Bone marrow (tissue), 2 donors: ENCODE measurements at regions not wholly inside any gene's neighbourhood (a gene's known extent, or its start where the extent isn't known, plus 50 kb on each side); places are given as distances from the start of the nearest gene placed in this dataset.

Source experiments
- DNase-seq, 2 donors: peaks; one replicate each; lab custom pipeline; 2025; lab: John Stamatoyannopoulos, UW

GRCh38 chr7:25360451-25360850 lies 132.2 kb upstream of the NPVF start:
- DNase-seq: no peak

GRCh38 chr7:25361387-25361786 lies 133.1 kb upstream of the NPVF start:
- DNase-seq: no peak

- DNase-seq: no peak
Observed at GRCh38 chr7:25361863-25362262, 133.6 kb upstream of the NPVF start.

DNA sequence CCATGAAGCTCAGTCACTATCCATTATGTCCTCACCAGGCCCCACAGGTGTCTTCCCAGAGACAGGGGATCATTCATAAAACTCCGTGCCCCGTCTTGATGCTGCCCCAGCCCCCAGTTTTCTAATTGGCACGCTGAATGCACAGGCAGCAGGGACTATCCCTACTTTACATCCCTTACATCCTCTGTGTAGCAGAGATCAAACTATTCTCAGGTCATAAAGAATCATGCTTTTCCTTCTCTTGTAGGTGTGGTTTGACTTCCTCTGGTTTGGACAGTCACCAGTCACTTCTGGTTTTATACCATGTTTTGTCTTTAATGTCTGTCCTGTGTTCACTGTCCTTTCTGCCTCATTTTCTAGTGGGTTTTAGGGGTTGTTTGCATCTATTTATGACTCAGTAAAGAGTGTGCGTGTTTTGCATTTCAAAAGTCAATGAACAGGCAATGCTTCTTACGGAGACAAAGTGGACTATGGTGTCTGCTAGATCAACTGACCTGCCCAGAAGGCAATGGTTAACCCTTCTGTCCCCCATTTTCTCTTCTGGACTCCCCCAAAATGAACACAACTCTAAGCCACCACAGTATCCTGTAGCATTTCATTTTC lies 140.4 kb upstream of the NPVF start:
- DNase-seq: no peak

DNA sequence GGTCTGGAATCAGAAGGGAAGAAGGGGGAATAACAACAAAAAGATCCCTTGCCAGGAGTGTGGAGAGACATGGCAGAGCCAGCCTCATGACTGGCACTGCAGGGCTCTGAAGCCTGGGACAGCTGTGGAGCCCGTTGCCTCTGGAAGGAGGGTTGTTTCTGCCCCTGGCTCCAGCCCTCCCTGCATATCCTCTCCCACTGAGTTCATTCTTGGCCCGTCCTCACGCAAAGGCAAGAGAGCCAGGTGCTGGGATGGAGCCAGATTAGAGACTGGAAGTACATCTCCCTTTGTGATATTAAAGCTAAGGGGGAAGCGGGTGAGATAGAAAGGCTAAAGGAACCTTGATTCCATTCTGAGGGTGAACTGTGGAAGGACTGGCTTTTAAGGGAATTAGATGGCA lies 141.5 kb upstream of the NPVF start:
- DNase-seq: no peak

DNA sequence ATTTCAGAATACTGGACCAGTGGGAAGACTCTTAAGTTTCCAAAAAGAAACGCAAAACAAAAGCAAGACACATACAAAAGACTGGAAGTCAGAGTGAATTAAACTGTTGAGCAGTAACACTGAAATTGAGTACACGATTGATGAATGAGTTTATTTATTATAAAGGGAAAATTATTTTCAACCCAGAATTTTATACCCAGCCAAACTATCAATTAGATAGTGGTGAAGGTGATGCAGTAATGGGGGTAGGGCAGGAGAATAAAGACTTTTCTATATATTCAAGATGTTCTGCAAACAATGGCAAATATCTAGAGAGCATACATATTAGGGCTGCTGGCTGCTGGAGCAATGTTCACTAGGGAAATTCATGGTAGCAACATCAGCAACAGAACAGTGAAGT lies 143.7 kb upstream of the NPVF start:
- no peak for DNase-seq

DNA sequence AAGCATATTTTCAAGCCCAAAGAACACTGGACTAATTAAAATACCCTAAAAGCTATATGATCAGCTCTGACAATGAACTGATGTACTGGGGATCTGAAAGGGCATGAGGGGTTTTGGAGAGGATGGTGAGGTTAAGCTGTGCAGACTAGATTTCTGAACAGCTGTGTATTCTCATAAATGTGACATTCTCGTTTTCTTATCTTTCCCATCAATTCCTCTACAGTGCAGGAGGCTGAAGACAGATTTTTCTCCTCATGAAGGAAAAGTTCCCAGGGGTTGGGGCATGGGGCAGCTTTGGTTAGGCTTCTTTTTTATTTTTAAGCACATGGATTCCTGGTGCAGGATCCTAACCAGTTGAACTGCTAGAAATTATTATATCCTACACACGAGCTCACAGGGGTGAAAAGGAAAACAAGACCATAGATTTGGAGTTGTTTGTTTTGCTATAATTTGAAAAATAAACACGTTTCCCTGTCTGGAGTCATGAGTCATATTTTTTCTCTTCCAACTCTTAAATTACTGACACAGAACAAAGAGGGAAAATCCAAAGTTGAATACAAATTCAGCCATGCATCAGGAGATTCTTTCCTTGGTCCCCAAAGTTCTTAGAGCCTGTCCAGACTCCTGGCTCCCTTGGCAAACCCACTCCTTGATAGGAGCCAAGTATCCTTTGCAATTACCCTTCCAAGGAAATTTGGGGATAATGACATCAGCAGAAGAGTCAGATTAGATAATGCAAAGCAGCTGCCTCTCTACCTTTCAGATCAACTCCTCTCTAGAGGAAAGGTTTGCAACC lies 147.7 kb upstream of the NPVF start:
- no peak for DNase-seq

DNA sequence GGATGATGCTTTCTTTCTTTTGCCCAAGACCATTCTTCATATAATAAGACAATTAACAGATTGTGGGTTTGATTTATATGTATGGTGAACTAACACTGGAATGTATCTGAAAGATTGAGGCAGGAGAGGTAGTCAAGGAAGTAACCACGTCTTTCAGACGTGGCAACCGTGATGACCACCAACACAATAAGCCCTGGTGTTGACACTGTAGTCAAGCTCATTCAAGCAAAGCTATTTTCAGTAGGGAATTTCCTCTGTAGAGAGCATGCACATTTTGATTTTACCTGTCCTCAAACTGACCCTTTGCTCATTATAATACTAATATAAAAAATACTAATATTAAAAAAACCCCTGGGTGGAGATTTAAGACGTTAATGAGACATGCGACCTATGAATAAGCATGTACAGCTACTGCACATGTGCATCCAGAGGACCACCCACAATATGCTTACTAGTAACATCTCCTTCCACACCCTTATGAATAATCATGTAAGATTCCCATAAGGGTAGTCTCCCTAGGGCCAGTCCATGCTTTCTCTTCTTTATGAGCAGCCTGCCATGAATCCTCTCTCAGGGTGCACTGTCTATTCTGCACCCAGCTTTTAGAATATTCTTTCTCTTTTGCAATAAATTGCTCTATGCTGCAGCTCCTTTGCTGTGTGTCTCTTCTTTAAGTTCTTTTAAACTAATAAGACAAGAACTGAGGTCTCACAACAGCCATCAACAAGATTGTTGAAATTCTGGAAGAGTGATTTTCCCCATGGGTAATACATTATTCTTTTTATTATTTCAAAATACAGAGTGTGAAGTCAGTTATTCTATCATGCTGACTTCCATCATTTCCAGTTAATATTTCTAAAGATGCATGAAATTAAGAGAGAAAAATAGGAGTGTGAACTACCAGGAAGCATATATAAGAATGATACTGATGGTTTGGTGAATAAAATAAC lies 151.3 kb upstream of the NPVF start:
- no peak for DNase-seq

DNA sequence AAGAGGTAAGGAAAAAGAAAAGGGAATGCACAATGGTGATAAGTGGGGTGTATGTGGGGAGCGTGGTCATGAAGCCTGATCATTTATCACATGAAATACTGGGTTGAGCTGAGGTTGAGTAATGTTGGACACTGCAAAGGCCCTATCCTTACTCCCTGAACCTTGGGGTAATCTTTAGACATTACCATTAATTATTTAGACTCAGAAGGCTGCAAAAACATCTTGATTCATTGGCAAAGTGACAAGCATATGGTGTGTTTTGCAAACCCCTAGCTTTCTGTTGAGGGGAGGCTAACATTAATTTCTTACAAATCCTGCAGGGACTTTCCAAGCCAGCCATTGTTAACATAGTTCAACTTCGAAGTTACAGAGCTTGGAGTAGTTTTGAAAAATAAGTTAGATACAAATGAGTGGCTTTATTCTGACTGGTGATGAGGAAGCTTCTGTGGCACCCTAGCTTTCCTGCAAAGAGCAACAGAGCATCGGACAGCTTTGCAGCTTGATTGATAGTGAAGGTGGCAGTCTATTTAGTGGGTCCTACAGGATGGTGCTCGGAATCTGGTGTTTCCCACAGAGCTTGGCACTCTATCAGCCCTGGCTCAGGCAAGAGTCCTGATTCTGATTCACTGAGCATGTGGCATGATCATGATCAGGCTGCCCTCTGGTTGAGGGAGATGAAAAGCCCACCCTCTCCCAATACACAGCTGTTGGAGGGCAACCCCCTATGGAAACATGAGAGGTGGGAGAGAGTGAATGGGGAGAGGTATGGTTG lies 153.7 kb upstream of the NPVF start:
- no peak for DNase-seq

DNA sequence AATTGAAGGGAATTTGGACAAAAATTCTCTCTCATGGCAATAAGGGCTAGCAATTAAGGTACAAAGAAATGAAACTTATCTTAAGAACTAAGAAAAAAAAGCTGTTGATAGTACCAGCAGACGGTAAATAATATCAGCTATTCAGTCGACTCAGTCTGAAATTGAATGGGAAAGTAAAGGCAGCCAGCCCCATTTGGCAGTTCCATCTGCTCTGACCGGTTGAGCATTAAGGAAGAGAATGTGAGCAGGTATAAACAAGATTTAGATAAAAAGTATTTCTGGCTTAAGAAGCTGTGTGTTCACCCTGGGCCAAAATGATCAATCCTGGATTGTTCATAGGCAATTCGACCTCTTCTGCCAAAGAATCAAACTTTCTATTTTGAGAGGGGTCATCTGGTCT lies 154.6 kb upstream of the NPVF start:
- no peak for DNase-seq

- no peak for DNase-seq
Observed at GRCh38 chr7:25383402-25383801, 155.1 kb upstream of the NPVF start.

- no peak for DNase-seq
Observed at GRCh38 chr7:25384788-25385505, 156.7 kb upstream of the NPVF start.

DNA sequence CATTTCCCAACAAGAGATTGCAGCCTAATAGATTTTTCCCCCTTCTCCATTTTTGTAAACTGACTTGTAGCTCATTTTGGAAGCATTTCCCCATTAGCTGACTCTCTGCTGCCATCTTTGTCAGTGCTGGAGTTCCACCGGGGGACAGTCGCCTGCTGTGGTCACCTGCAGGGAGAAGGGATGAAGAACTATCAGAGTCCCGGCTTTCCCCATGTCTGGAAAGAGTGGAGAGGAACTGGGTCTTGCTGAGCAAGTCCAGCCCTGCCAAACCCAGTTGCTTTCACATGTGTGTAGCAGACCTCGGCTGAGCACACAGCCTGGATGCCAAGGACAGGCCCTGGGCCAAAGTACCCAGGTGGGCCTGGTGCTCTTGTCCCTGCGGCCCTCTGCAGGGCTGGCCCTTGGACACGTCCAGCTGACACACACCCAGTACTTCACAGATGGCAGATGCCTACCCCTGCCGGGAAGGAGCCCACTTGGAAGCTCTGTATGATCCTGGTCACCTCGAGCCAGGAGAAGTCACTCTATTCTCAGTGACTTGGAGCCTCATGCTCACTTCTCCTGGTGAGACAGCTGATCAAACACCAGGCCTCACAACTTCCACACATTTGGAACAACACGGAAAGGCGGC lies 157.3 kb upstream of the NPVF start:
- DNase-seq: no peak

DNA sequence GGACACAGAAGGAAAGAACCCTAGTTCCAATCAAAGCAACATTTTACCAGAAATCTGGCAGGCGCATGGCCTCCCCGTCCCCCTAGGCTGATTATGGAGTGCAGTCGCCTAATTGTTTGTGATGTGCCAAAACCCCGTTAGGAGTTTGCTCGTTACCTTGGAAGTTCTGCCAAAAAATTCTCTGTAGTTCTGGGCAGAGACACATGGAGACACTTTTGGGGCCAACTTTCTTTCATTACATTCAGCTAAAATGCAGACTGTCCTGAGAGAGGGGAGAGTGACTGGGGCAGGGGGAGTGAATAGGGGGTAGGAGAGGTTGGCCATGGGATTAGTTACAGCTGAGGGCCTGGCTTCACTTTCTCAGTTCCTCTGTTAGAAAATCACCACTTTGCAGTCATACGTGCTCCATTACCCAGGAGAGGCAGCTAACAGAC lies 158.0 kb upstream of the NPVF start:
- DNase-seq: no peak

GRCh38 chr7:25388681-25389080 lies 160.4 kb upstream of the NPVF start:
- DNase-seq: no peak

DNA sequence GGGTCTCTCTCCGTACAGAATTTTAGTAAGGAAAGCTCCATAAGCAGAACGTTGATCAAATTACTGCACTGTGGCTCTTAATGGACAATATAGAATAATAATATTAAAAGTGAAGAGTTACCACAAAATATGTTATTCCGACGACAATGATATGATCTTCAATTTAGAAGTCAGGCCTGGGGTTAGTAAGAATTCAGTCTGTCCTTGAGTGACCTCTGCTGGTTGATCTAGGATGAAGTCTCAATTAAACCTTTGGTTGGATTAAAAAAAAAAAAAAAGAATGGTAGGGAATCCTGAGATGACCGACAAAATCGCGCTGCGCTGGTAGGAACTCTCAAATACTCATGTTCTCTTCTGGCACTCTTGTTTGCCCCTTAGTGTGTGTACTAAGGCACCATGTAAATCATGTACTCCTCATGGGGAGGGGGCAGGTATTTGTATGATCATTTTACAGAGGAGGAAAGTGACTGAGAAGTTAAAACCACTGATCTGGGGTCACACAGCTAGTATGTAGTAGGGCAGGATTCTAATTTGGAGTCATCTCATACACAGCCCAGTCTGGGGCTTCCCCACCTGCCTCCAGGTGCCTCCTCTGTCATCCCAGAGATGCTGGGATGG lies 161.3 kb upstream of the NPVF start:
- DNase-seq: no peak

- no peak for DNase-seq
Observed at GRCh38 chr7:25391295-25391861, 163.1 kb upstream of the NPVF start.

DNA sequence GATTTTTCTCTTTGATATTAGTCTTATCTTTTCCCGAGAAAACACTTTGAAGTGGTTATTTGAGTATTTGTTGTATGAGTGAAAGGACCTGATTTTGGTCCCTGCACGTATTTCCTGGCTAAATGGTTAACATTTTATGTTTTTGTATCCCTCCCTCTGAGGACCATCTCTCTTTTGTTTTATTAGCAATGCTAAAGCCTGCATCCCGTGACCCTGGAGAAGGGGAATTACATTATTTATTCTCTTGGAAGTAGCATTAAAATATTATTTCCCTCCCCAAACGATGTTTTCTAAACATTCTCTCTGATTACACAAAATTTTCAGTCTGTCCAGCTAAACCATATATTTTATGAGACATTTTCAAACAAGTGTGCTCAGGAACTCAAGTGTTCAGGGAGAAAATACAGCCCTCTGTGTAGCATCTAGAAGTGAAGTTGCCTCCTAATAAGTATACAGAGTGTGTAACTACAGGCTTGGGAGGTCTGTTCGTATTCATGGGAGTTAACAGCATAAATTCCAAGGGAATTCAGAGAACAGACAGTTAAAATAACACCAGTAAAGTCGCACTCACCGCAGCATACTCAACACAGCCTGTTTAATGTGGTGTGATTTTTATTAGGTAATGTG lies 163.8 kb upstream of the NPVF start:
- no peak for DNase-seq

- DNase-seq: no peak
Observed at GRCh38 chr7:25392588-25393338, 164.5 kb upstream of the NPVF start.
